Amygdala (tissue), 56 donors: ENCODE measurements at regions not wholly inside any gene's neighbourhood (a gene's known extent, or its start where the extent isn't known, plus 50 kb on each side); places are given as distances from the start of the nearest gene placed in this dataset.

Experiments used
- DNase-seq, 56 donors: peaks; one replicate each; lab custom pipeline; 2025; lab: John Stamatoyannopoulos, UW

DNA sequence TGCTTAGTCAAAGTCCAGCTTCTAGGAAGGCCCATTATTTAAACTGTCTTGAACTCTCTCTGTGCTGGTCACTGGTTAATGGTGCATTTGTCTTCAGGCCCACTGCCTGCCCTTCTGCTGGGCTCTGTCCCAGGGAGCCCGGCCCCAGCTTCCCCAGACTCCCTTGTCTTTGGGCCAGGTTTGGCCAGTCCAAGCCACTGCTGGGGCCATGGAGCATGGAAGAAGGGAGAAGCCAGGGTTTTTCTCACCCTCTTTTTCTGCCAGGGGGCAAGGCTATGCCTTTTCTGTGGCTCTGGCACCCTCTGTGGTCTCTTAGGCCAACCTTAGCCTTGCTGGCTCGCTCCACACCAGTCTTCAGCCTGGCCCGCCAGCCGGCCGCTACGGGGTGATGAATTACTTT is 390.0 kb upstream of the SULF2 start:
- DNase-seq, result peak in 21 of 56 donors; percentile 5 to 69 (median 33)

DNA sequence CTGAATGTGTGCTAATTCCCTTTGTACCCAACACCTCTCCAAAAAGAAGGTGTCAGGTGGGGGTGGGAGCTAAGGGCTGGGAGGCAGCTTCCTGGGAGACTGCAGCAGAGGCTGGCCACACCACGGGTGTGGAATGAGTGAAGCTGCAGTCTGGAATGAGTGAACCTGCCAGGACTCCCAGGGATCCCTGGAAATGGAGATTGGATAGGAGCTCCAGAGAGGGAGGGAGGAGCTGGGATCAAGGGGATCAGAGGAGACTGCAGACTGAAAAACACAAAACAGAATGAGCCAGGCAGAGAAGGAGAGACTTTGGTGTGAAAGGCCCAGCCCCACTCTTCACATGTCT is 387.0 kb upstream of the SULF2 start:
- no peak for DNase-seq

- no peak for DNase-seq
Measured at GRCh38 chr20:48171626-48172356, 386.5 kb upstream of the SULF2 start.

DNA sequence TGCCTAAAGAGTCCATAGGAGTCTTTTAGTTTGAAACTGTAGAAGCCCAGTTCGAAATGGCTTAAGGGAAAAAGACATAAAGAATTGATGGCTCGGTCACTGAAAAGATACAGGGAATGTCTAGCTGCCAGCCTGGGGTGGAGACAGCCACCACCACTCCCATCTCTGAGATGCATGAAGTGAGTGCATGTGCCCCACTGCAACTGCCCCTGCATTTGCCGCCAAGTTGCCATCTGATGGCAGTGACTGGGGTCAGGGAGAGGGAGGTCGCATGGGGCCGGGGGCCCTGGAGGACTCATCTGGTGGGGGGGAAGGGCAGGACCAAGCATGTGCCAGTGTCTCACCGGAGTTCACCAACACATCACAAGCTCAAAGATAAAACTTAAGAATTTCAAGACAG is 385.8 kb upstream of the SULF2 start:
- DNase-seq, result no peak

GRCh38 chr20:48170625-48171024 is 385.3 kb upstream of the SULF2 start:
- no peak for DNase-seq

DNA sequence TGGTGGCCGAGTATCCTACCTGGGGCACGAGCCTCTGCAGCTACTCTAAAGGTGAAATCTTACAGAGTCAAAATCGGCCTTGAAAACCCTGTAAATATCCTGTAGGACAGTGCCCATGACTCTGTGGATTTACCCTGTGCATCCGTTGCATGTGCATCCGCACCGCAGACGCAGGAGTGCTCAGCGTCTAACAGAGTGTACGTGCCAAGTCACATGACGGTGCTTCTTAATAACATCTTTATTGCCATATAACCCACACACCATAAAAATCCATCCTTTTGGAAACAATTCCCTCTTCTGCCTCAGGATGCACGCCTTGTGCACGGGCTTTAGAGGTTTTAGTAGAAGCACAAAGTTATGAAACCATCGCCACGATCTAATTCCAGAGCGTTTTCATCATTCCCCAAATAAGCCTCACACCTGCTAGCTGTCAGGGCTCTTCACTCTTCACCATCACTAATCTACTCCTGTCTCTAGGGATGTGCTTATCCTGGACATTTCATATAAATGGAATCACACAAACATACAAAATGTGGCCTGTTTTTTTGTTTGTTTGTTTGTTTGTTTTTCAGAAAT is 384.5 kb upstream of the SULF2 start:
- no peak for DNase-seq

GRCh38 chr20:48166082-48166835 is 381.0 kb upstream of the SULF2 start:
- DNase-seq, result no peak

GRCh38 chr20:48165401-48165685 is 380.1 kb upstream of the SULF2 start:
- no peak for DNase-seq

DNA sequence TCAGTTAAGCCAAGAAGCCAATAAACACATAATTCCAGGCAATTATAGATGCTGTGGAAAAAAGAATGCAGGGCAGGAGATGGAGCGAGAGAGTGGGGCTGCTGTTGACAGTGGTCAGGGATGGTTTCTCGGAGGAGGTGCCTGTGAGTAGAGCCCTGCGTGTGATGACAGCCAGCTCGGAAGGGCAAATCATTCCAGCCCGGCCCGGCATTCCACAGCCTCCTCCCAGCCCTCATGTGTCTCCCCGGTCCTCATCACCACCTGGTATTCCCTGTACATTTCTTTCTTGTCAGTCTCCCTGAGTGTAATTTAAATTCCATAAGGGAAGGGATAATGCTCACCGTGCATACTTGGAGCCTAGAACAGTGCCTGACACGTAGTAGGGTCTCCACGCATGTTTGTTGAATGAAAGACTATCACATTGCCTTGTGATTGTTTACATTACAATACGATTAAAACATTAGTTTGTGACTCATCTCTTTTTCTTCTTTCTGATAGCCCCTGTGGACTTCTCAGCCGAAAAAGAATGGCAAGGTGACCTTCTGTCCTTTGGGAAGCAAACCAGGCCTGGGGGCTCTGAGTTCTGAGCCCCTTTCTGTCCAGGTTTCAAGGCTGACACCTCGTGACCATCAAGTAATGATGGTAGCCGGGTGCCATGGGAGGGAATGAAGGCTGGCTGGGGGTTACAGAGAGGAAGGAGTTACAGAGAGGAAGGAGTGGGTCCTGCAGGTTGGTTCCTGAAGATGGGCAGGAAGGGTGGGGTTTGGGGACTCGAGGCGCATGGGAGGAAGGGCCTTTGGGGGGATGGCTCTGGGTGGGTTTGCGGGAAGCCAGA is 379.5 kb upstream of the SULF2 start:
- DNase-seq, result no peak

- no peak for DNase-seq
Measured at GRCh38 chr20:48164034-48164433, 378.8 kb upstream of the SULF2 start.

GRCh38 chr20:48163505-48163904 is 378.2 kb upstream of the SULF2 start:
- no peak for DNase-seq

DNA sequence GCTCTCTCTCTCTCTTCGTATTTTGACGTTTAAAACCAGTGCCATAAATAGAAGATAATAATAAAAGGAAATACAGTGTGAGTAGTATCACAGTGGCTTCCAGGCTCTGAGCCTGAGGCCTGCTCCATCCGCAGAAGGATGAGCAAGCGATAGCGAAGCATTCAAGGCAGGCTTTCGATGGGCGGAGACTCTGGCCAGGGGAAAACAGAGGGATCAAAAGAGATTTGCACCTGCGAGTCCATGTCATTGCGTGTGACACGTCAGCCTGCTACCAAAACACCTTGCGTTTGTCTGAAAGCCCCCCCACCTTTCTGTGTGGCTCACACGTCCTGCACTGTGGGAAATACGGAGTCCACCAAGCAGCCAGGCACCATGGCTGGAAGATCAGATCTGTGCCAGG is 377.3 kb upstream of the SULF2 start:
- no peak for DNase-seq

DNA sequence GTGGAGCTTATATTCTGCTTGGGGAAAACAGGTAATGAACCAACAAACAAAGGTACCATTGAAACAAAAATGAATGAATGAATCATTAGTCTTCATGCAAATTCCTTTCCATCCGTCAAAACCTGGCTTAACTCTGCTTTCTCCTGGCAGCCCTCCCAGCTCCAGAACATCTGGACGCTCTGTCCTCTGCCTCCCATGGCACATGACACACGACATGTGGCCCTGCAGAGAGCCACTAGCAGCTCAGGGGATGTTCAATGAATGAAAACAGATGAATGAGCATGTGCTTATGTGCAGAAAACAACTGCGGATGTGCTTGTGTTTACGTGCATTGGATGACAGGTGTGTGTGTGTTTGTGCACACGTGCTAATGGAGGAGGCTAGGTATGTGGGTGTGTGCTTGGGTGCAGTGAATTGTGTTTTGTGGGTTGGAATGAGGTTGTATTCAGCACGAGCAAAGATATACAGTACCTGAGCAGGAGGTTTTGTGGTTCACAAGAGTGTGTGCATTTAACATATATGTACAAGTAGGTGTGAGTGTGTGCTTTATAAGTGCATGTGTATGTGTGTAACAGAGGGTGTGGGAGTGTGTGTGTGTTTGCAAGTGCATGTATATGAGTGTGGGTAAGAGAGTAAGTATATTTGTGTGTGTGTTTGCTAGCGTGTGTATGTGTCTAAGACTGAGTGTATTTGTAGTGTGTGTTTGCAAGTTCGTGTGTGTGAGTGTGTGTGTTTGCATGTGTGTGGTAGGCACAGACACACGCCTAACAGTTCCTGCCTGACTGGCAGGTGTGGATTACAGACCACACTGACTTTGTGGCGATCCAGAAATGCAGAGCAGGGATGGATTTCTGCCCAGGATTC is 374.1 kb upstream of the SULF2 start:
- DNase-seq, result no peak

DNA sequence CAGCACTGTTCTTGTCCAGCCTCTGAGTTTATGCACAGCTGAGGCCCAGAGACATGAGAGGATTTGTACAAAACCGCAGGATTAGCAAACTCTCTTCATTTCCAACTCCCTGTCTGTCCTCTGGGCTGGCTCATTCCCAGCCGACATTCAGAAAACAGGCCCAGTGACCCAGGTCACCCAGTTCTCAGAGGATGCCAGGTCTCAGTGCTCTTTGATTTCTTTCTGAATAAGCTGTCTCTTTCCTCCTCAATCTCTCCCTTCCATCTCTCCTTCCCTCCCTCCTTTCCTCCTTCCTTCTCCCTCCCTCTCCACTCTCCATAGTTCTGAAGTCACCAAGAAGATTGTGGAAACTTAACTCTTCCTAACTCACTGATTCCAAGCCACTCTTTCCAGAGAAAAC is 372.7 kb upstream of the SULF2 start:
- peak in 7 of 56 donors; percentile 2 to 27 (median 8) for DNase-seq

DNA sequence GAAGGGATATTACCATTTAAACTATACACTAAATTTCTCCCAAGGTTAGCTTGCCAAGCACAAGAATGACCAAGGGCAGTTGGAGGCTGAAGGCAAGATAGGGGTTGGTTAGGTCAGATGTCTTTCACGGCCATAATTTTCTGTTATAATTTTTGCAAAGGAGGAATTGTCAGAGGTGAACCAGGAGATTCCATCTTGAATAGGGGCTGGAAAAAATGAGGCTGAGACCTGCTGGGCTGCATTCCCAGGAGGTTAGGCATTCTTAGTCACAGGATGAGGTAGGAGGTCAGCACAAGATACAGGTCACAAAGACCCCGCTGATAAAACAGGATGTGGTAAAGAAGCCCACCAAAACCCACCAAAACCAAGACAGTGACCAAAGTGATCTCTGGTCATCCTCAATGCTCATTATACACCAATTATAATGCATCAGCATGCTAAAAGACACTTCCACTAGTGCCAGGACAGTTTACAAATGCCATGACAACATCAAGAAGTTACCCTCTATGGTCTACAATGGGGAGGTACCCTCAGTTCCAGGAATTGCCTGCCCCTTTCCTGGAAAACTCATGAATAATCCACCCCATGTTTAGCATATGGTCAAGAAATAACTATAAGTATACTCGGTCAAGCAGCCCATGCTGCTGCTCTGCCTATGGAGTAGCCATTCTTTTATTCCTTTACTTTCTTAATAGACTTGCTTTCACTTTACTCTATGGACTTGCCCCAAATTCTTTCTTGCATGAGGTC is 371.8 kb upstream of the SULF2 start:
- no peak for DNase-seq

DNA sequence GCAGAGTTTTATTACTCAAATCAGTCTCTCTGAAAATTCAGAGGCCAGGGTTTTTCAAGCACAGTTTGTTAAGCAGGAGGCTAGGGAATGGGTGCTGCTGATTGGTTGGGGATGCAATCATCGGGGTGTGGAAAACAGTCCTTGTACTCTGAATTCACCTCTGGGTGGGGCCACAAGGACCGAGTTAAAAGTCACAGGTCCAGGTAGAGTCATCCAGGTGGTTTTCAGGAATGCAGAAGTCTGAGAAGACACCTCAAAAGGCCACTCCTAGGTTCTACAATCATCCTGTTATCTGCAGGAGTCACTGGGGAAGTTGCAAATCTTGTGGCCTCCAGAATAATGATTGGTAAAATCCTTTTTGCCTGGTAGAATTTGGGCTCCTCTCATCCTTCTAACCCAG is 371.2 kb upstream of the SULF2 start:
- DNase-seq, result no peak

GRCh38 chr20:48155268-48155667 is 370.0 kb upstream of the SULF2 start:
- DNase-seq, result peak in 42 of 56 donors; percentile 5 to 70 (median 30)

DNA sequence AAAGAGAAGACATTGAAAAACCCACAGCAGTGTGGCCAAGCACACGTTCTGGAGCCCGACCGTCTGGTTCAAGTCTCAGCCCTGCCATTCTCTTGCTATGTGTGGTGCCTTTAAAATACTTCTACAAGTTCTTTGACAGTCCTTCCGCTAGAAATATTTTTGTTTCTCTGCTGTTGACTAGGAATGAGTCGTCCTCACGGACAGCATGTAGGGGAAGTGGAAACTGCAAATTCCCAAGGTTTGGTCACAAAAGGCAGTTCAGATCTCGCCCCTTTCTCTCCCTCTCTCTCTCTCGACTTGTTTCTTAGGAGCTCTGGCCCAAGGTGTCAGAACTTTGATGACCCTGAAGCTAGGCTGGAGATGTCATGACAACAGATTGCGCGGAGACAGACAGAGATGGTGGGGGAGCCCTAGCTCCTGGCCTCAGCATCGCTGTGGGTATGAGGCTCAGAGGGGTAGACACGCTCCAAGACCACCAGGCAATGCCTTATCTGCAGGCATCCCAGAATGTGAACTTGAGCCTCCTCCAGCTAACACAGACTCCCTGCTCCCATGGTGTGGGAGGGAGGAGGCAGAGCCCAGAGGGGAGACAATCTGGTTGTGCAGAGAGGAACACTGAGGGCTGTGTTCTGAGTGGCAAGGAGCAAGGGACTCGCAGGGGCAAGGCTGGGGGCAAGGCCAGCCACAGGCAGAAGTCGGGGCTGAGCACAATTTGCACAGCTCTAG is 368.9 kb upstream of the SULF2 start:
- no peak for DNase-seq

DNA sequence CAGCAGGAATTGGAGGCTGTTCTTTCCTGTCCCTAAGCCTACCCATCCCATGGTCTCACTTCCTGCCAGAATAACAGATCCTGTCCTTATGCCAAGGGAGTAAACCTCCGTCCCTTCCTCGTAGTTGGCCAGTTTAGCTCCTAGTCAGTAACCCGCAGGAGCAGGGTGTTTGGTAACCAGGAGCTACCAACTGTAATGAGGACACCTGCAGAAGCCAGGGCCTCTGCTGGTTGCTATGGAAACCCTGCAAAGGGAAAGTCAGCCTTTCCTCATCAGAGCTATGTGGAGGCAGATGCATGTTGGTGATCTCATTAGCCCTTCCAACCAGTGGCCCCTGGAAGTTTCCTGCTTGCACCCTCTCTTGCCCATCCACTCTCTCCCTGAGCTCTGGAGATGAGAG is 368.2 kb upstream of the SULF2 start:
- peak in 15 of 56 donors; percentile 3 to 41 (median 15) for DNase-seq
